ENCODE measurements at regions not wholly inside any gene's neighbourhood (a gene's known extent, or its start where the extent isn't known, plus 50 kb on each side); places are given as distances from the start of the nearest gene placed in this dataset.

GRCh38 chr13:40190641-40191100, 475.8 kb downstream of the FOXO1 start:
- no peaks in the 10 kb centered on the region for H3K79me2 ChIP-seq (ENCODE audit: insufficient read depth, low read length)
- H3K9ac ChIP-seq (ENCODE audit: low read length): no peak overlapping the region
- H3K4me3 ChIP-seq (ENCODE audit: insufficient read depth, low read length, poor library complexity, severe bottlenecking): no peak overlapping the region
- H3K36me3 ChIP-seq (ENCODE audit: low read length): no peaks in the 10 kb centered on the region
- no peak overlapping the region for H3K4me2 ChIP-seq (ENCODE audit: low read depth, low read length, poor library complexity, severe bottlenecking)
- H3K9me2 ChIP-seq (replicated peaks; ENCODE audit: insufficient read depth, low read length): no peaks in the 10 kb centered on the region
- no peaks in the 10 kb centered on the region for H3K27me3 ChIP-seq (ENCODE audit: low read length)
- H2AFZ ChIP-seq (ENCODE audit: low read depth, low read length, severe bottlenecking): peak overlapping the region; percentile 57
- H3F3A ChIP-seq (ENCODE audit: insufficient read depth): no peaks in the 10 kb centered on the region
- H3K27ac ChIP-seq (ENCODE audit: low read depth, low read length): no peak overlapping the region
- no peaks in the 10 kb centered on the region for H4K20me1 ChIP-seq (ENCODE audit: low read depth, low read length)
- no peaks in the 10 kb centered on the region for H3K9me3 ChIP-seq (ENCODE audit: insufficient read depth, low read length)
- no peak for TF ChIP-seq CTCF (IDR thresholded peaks at IDR 0.05; ENCODE audit: insufficient read depth, low read length, poor library complexity, severe bottlenecking)
- TF ChIP-seq EZH2phosphoT487 (conservative IDR thresholded peaks at IDR 0.05; ENCODE audit: low read length): no peak

- Histone ChIP-seq H3K9me2 (replicated peaks; ENCODE audit: insufficient read depth, low read length) (no peaks in the 10 kb centered on the region), H3K27me3 (ENCODE audit: low read length) (no peaks in the 10 kb centered on the region), H3K4me2 (ENCODE audit: low read depth, low read length, poor library complexity, severe bottlenecking) (no peak overlapping the region), H3K36me3 (ENCODE audit: low read length) (no peaks in the 10 kb centered on the region), H4K20me1 (ENCODE audit: low read depth, low read length) (no peaks in the 10 kb centered on the region), H3K9ac (ENCODE audit: low read length) (no peak overlapping the region), H3F3A (ENCODE audit: insufficient read depth) (no peaks in the 10 kb centered on the region), H3K4me3 (ENCODE audit: insufficient read depth, low read length, poor library complexity, severe bottlenecking) (no peak overlapping the region), H2AFZ (ENCODE audit: low read depth, low read length, severe bottlenecking) (peak overlapping the region; percentile 57), H3K9me3 (ENCODE audit: insufficient read depth, low read length) (no peaks in the 10 kb centered on the region), H3K79me2 (ENCODE audit: insufficient read depth, low read length) (no peaks in the 10 kb centered on the region), H3K27ac (ENCODE audit: low read depth, low read length) (no peak overlapping the region)
- TF ChIP-seq EZH2phosphoT487 (conservative IDR thresholded peaks at IDR 0.05; ENCODE audit: low read length) (no peak), CTCF (IDR thresholded peaks at IDR 0.05; ENCODE audit: insufficient read depth, low read length, poor library complexity, severe bottlenecking) (no peak)
Measured at GRCh38 chr13:40191186-40191980, 475.1 kb downstream of the FOXO1 start.

- H3K9me3 ChIP-seq (ENCODE audit: insufficient read depth, low read length): no peaks in the 10 kb centered on the region
- H3F3A ChIP-seq (ENCODE audit: insufficient read depth): no peaks in the 10 kb centered on the region
- H3K27ac ChIP-seq (ENCODE audit: low read depth, low read length): no peak overlapping the region
- H4K20me1 ChIP-seq (ENCODE audit: low read depth, low read length): no peaks in the 10 kb centered on the region
- H3K4me3 ChIP-seq (ENCODE audit: insufficient read depth, low read length, poor library complexity, severe bottlenecking): no peak overlapping the region
- H3K79me2 ChIP-seq (ENCODE audit: insufficient read depth, low read length): no peaks in the 10 kb centered on the region
- H3K36me3 ChIP-seq (ENCODE audit: low read length): no peaks in the 10 kb centered on the region
- H3K9ac ChIP-seq (ENCODE audit: low read length): no peak overlapping the region
- no peak for TF ChIP-seq CTCF (IDR thresholded peaks at IDR 0.05; ENCODE audit: insufficient read depth, low read length, poor library complexity, severe bottlenecking)
- no peak for TF ChIP-seq EZH2phosphoT487 (conservative IDR thresholded peaks at IDR 0.05; ENCODE audit: low read length)
- no peaks in the 10 kb centered on the region for H3K27me3 ChIP-seq (ENCODE audit: low read length)
- no peak overlapping the region for H2AFZ ChIP-seq (ENCODE audit: low read depth, low read length, severe bottlenecking)
- no peak overlapping the region for H3K4me2 ChIP-seq (ENCODE audit: low read depth, low read length, poor library complexity, severe bottlenecking)
- H3K9me2 ChIP-seq (replicated peaks; ENCODE audit: insufficient read depth, low read length): no peaks in the 10 kb centered on the region
Measured at GRCh38 chr13:40192452-40192851, 474.0 kb downstream of the FOXO1 start.

All from SU-DHL-6 (cell line).